Activated naive CD8-positive, alpha-beta T cell treated with anti-CD3 and anti-CD28 coated beads for 36 hours (primary cell): ENCODE measurements at regions not wholly inside any gene's neighbourhood (a gene's known extent, or its start where the extent isn't known, plus 50 kb on each side); places are given as distances from the start of the nearest gene placed in this dataset.

ENCODE experiments used
- DNase-seq: peaks from one replicate; pipeline ENCODE4 v3.0.0; 2021
- H3K27ac Mint-ChIP-seq: one replicate; pipeline ENCODE4 v1.8.0; 2022; ENCODE audit warnings: mild to moderate bottlenecking, moderate library complexity, mixed read lengths
- H3K27me3 Mint-ChIP-seq: one replicate; pipeline ENCODE4 v1.8.0; 2022; ENCODE audit warnings: mild to moderate bottlenecking, mixed read lengths
- H3K36me3 Mint-ChIP-seq: one replicate; pipeline ENCODE4 v1.8.0; 2021; ENCODE audit warnings: mild to moderate bottlenecking, mixed read lengths
- H3K4me1 Mint-ChIP-seq: one replicate; pipeline ENCODE4 v1.8.0; 2021; ENCODE audit warnings: mixed read lengths
- H3K4me3 Mint-ChIP-seq: one replicate; pipeline ENCODE4 v1.8.0; 2022; ENCODE audit warnings: mild to moderate bottlenecking, moderate library complexity, mixed read lengths
- H3K9me3 Mint-ChIP-seq: one replicate; pipeline ENCODE4 v1.8.0; 2022; ENCODE audit warnings: mixed read lengths

- H3K36me3 Mint-ChIP-seq: no peaks in the 10 kb centered on the region
- DNase-seq: no peak
- H3K27me3 Mint-ChIP-seq: no peaks in the 10 kb centered on the region
- H3K4me3 Mint-ChIP-seq: no peak overlapping the region
- peaks cover 3% of the 10 kb centered on the region for H3K9me3 Mint-ChIP-seq
- H3K4me1 Mint-ChIP-seq: no peaks in the 10 kb centered on the region
- no peak overlapping the region for H3K27ac Mint-ChIP-seq
Observed at GRCh38 chr18:6659963-6660725, 69.4 kb upstream of the ARHGAP28 start.

DNA sequence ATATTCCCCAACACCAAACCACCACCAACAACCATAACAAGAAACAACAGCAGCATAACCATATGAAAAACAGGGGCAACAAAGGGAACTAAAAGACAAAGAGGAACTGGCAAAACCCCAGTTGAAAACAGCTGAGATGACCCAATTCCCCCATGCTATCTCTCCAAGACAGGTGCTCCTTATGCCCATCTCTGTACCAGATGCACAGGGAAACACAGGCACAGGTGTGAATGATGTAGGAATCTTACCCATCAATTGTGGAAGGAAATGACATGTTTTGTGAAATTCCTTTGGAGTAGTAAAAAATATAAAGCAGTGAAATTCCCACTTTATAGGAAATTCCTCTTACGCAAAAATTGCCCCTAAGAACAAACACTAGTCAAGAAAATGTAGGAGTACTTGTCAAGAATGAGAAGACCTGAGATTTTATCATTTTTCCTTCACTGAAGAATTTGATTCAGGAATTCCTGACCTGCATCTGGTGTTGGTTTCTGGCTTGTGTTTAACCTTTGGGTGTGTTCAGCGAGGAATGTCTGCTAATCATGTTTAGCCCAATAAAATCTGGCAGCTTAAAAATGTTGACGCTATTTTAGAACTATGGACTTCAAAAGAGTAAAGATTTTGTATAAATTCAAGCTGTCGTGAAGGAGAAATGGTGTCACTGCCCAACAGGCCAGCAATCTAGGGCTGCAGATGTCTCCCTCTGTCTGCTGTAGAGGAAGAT, 67.7 kb upstream of the ARHGAP28 start:
- H3K27ac Mint-ChIP-seq: no peak overlapping the region

GRCh38 chr18:6666012-6666685, 63.4 kb upstream of the ARHGAP28 start:
- no peaks in the 10 kb centered on the region for H3K4me1 Mint-ChIP-seq
- no peaks in the 10 kb centered on the region for H3K9me3 Mint-ChIP-seq
- no peak for DNase-seq
- no peaks in the 10 kb centered on the region for H3K36me3 Mint-ChIP-seq
- H3K4me3 Mint-ChIP-seq: no peak overlapping the region
- no peaks in the 10 kb centered on the region for H3K27me3 Mint-ChIP-seq
- H3K27ac Mint-ChIP-seq: no peak overlapping the region

More for the DNA sequence above, 67.7 kb upstream of the ARHGAP28 start:
- no peaks in the 10 kb centered on the region for H3K36me3 Mint-ChIP-seq
- H3K4me1 Mint-ChIP-seq: no peaks in the 10 kb centered on the region
- no peak for DNase-seq
- H3K27me3 Mint-ChIP-seq: no peaks in the 10 kb centered on the region
- no peaks in the 10 kb centered on the region for H3K9me3 Mint-ChIP-seq
- H3K4me3 Mint-ChIP-seq: no peak overlapping the region

- Mint-ChIP-seq H3K4me1 (no peaks in the 10 kb centered on the region), H3K27ac (no peak overlapping the region), H3K9me3 (no peaks in the 10 kb centered on the region), H3K4me3 (no peak overlapping the region), H3K36me3 (no peaks in the 10 kb centered on the region), H3K27me3 (no peaks in the 10 kb centered on the region)
- no peak for DNase-seq
Observed at GRCh38 chr18:6668836-6669235, 60.7 kb upstream of the ARHGAP28 start.

DNA sequence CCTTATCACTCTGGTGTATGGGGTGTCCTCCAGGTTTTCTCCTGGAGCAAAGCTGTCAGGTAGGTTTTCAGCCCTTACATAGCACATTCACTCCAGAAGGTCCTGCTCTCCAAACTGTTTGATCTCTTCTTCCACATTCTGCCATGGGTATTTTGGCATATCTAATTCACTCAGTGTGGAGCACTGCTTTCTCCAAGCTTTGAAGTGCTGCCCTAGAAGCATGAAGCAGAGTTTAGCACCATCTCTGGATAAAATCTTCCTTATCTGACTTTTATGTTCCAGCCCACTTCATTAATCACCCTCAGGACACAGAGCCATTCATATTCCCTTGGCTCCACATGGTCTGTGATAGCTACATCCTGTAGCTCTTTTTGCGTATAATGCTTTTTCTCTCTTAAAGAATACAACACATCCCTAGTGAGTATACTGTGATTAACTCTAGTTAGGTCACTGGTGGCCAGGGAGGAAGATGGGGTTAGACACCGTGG, 56.7 kb upstream of the ARHGAP28 start:
- Mint-ChIP-seq H3K27ac (no peak overlapping the region), H3K27me3 (no peaks in the 10 kb centered on the region), H3K4me3 (no peak overlapping the region), H3K9me3 (no peaks in the 10 kb centered on the region), H3K36me3 (no peaks in the 10 kb centered on the region), H3K4me1 (no peaks in the 10 kb centered on the region)
- DNase-seq: no peak

GRCh38 chr18:6677086-6677485, 52.4 kb upstream of the ARHGAP28 start:
- no peak for DNase-seq
- Mint-ChIP-seq H3K4me3 (no peak overlapping the region), H3K27ac (no peak overlapping the region), H3K36me3 (no peaks in the 10 kb centered on the region), H3K27me3 (no peaks in the 10 kb centered on the region), H3K4me1 (no peaks in the 10 kb centered on the region), H3K9me3 (no peaks in the 10 kb centered on the region)

GRCh38 chr18:6679201-6679600, 50.3 kb upstream of the ARHGAP28 start:
- H3K36me3 Mint-ChIP-seq: no peaks in the 10 kb centered on the region

More at GRCh38 chr18:6679201-6679600, 50.3 kb upstream of the ARHGAP28 start:
- no peaks in the 10 kb centered on the region for H3K27me3 Mint-ChIP-seq
- no peak overlapping the region for H3K27ac Mint-ChIP-seq
- DNase-seq: no peak
- H3K4me1 Mint-ChIP-seq: no peaks in the 10 kb centered on the region
- H3K4me3 Mint-ChIP-seq: no peak overlapping the region
- no peaks in the 10 kb centered on the region for H3K9me3 Mint-ChIP-seq
